ENCODE measurements at regions not wholly inside any gene's neighbourhood (a gene's known extent, or its start where the extent isn't known, plus 50 kb on each side); places are given as distances from the start of the nearest gene placed in this dataset.
"Not testable (repeated sequence)": the region's sequence is repeated elsewhere in the genome, so short reads cannot be mapped to it uniquely, and the experiment has no call there.

DNA sequence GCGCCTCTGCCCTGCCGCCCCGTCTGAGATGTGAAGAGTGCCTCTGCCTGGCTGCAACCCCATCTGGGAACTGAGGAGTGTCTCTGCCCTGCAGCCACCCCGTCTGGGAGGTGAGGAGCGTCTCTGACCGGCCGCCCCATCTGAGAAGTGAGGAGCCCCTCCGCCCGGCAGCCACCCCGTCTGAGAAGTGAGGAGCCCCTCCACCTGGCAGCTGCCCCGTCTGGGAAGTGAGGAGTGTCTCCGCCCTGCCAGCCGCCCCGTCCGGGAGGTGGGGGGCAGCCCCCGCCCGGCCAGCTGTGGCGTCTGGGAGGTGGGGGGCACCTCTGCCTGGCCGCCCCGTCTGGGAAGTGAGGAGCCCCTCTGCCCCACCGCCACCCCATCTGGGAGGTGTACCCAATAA, 110.4 kb downstream of the PRKAB2 start:
- not testable (repeated sequence) for DNase-seq

GRCh38 chr1:147053269-147053668, 115.1 kb downstream of the NBPF12 start:
- no peak for DNase-seq

DNA sequence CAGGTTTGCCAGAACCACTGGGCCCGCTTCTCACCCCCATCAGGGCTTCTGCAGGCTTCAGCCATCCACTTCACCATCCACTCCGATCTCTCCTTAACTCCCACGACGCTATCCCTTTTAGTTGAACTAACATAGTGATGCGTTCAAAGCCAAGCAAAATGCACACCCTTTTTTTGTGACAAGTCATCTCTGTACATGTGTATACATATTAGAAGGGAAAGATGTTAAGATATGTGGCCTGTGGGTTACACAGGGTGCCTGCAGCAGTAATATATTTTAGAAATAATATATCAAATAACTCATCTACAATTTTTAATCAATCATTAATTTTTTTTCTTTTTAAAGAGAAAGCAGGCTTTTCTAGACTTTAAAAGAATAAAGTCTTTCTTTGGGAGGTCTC, 114.6 kb downstream of the NBPF12 start:
- DNase-seq: no peak

DNA sequence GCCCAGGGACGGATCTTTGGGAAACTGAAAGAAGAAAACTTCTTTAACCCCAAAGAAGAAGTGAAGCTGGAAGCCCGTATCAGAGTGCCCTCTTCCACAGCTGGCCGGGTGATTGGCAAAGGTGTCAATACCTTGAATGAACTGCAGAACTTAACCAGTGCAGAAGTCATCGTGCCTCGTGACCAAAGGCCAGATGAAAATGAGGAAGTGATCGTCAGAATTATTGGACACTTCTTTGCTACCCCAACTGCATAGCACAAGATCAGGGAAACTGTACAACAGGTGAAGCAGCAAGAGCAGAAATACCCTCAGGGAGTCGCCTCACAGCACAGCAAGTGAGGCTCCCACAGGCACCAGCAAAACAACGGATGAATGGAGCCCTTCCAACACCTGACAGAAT, 114.0 kb downstream of the NBPF12 start:
- DNase-seq: no peak

GRCh38 chr1:147051136-147051535, 113.0 kb downstream of the NBPF12 start:
- no peak for DNase-seq

DNA sequence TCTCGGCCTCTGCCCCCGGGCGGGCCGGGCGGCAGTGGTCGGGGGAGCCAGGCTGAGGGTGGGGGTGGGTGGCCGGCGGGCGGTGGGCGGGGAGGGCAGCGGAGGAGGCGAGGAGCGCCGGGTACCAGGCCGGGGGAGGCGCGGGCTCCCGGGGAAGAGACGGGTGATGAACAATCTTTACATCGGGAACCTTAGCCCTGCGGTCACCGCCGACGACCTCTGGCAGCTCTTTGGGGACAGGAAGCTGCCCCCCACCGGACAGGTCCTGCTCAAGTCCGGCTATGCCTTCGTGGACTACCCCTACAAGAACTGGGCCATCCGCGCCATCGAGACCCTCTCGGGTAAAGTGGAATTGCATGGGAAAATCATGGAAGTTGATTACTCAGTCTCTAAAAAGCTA, 112.5 kb downstream of the NBPF12 start:
- DNase-seq: no peak

DNA sequence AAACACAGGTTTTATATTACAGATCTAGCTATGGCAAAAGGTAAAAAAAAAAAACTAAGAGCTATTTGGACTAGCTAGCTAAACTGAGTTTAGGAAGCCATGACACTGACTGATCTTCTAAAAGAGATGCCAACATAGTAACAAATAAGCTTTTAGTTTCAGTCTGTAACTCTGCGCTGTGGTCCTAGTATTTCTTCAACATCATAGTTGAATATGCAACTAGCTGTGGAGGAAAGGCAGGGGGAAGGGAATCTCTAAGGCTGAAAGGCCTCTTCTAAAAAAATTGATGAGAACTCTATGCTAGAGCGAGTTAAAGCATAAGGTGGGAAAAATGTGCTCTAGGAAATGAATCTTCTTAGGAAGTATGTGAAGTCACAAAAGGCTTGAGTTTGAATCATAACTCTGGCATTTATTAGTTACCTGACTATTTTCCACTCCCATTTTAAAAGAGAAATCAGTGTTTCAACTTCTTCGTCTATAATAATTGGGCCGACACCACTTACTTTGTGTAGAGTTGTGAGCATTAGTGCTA, 108.8 kb downstream of the NBPF12 start:
- not testable (repeated sequence) for DNase-seq

- no peak for DNase-seq
Measured at GRCh38 chr1:147046189-147046862, 108.2 kb downstream of the NBPF12 start.
